LNCaP clone FGC (cell line): ENCODE measurements at regions not wholly inside any gene's neighbourhood (a gene's known extent, or its start where the extent isn't known, plus 50 kb on each side); places are given as distances from the start of the nearest gene placed in this dataset.

ENCODE experiments used
- DNase-seq: peaks from one replicate; pipeline ENCODE4 v3.0.0-alpha.2; 2011; ENCODE audit warnings: low read depth
- H3K4me3 ChIP-seq: 2 replicates; pipeline ENCODE4 v1.5.1; 2011; ENCODE audit warnings: mild to moderate bottlenecking, low read depth, low read length, control low read depth
- CTCF ChIP-seq: IDR thresholded peaks from 2 replicates; pipeline ENCODE4 v1.5.1; 2012; ENCODE audit warnings: mild to moderate bottlenecking; ENCODE audit not compliant: control insufficient read depth, insufficient read depth; ENCODE audit errors: extremely low read depth

- no peak for TF ChIP-seq CTCF
- no peak overlapping the region for H3K4me3 ChIP-seq
- no peak for DNase-seq
These were observed 538.9 kb upstream of the REG3G start for GRCh38 chr2:78486565-78486964.

- H3K4me3 ChIP-seq: no peak overlapping the region
- no peak for TF ChIP-seq CTCF
- DNase-seq: no peak
These were observed 527.4 kb upstream of the REG3G start for GRCh38 chr2:78498125-78498524.

- no peak for TF ChIP-seq CTCF
- no peak for DNase-seq
- no peak overlapping the region for H3K4me3 ChIP-seq
These were observed 519.2 kb upstream of the REG3G start for GRCh38 chr2:78506301-78506700.

- no peak overlapping the region for H3K4me3 ChIP-seq
- TF ChIP-seq CTCF: no peak
- no peak for DNase-seq
These were observed 503.6 kb upstream of the REG3G start for GRCh38 chr2:78521938-78522337.

GRCh38 chr2:78532762-78533379, 492.6 kb upstream of the REG3G start:
- no peak overlapping the region for H3K4me3 ChIP-seq
- DNase-seq: no peak

GRCh38 chr2:78535395-78535794, 490.1 kb upstream of the REG3G start:
- DNase-seq: no peak
- TF ChIP-seq CTCF: no peak
- no peak overlapping the region for H3K4me3 ChIP-seq

More at GRCh38 chr2:78532762-78533379, 492.6 kb upstream of the REG3G start:
- no peak for TF ChIP-seq CTCF

GRCh38 chr2:78538322-78538721, 487.2 kb upstream of the REG3G start:
- TF ChIP-seq CTCF: no peak

More at GRCh38 chr2:78538322-78538721, 487.2 kb upstream of the REG3G start:
- no peak overlapping the region for H3K4me3 ChIP-seq
- DNase-seq: no peak
